Fibroblast of skin of abdomen (primary cell): ENCODE measurements at regions not wholly inside any gene's neighbourhood (a gene's known extent, or its start where the extent isn't known, plus 50 kb on each side); places are given as distances from the start of the nearest gene placed in this dataset.

Experiments used
- DNase-seq: peaks from one replicate; pipeline ENCODE4 v3.0.0-alpha.2; 2013

GRCh38 chr12:98355322-98355721 is 160.1 kb upstream of the TMPO start:
- DNase-seq = peak; percentile 69

GRCh38 chr12:98355933-98356332 is 159.5 kb upstream of the TMPO start:
- DNase-seq = no peak

DNA sequence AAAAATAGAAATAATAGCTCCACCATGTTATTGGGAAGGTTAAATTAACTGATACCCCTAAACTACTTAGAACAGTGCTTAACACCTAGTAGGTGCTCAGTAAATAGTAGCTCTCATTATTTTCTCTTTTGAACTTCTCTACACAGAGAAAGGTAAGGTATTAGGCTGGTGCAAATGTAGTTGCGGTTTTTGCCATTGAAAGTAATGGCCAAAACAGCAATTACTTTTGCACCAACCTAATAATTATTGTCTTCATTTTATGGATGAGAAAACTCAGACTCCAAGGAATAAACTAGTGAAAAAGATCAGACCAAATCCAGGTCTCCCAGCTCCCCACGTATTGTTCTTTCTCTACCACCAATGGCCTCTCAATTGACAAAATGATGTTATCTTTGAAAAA is 157.2 kb upstream of the TMPO start:
- no peak for DNase-seq

GRCh38 chr12:98359856-98360255 is 155.5 kb upstream of the TMPO start:
- DNase-seq = no peak

DNA sequence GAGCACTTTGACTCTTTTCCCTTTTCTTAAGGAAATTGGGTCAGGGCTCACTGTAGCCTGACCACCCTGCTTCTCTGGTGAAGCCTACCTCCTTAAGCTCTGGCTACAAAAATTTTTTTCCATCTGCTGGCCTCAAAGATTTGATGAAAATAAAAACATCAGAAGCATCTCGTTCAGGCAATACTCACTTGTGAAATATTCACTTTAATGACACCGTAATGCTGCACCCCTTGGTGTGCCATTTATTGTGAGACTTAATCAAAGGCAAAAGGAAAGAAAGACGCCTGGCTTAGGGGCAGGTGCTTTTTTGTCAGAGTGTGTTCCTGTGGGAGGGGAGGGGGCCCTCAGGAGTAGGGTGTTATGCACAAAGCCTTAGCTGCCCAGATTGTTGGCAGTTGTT is 155.0 kb upstream of the TMPO start:
- DNase-seq = no peak

DNA sequence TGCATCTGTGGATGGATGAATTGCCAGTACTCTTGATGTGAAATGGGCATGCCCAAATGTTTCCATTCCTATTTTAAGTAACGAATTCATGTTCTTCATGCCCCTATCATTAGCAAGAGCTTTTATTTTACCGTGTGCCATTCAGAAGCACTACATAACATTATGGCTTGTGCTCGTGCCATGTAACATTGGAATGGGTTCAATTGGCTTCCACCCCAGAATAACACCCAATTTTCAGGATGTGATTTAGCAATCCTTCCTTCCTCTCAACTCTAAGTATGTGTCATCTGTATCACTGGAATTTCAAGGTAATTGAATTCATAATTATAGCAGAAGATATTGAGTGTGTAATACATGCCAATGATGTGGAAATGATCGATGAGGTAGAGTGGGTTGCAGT is 145.8 kb upstream of the TMPO start:
- DNase-seq = no peak

GRCh38 chr12:98370976-98371375 is 144.4 kb upstream of the TMPO start:
- no peak for DNase-seq

DNA sequence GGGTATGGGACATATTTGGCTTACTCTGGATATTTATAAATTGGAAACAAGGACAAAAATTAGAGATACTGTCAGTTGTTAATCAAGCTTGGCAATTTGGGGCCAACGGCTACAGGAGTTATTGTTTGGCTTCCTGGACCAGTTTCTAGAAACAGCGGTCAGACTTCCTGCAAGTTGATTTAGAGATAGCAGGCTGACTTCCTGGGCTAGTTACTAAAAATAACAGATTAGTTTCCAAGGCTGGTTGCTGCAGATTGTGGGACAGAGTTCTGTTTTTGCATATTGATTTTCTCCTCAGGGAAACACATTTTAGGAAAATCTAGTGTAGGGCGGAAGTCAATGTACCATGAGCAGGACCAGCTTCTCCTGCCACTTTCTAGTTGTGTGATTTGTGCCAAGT is 144.0 kb upstream of the TMPO start:
- DNase-seq = no peak

- no peak for DNase-seq
These were observed 142.9 kb upstream of the TMPO start for GRCh38 chr12:98372340-98373024.

GRCh38 chr12:98373025-98373554 is 142.3 kb upstream of the TMPO start:
- DNase-seq = peak; percentile 56

DNA sequence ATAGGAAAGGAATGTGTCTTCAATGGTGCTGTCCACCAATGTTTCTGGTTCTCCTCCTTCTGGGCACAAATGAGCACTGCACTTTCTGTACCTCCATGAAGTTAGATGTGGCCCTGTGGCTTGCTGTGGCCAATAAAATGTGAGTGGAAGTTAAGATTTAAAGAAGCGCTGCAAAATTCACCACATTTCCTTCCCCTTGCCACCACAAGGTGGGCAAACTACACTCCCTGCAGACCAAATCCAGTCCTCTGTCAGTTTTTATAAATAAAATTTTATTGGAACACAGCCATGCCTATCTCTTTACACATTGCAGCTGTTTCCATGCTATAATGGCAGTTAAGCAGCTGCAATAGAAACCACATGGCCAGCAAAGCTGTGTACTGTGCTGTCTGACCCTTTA is 141.4 kb upstream of the TMPO start:
- DNase-seq = no peak

- DNase-seq = no peak
These were observed 136.3 kb upstream of the TMPO start for GRCh38 chr12:98379106-98379505.

DNA sequence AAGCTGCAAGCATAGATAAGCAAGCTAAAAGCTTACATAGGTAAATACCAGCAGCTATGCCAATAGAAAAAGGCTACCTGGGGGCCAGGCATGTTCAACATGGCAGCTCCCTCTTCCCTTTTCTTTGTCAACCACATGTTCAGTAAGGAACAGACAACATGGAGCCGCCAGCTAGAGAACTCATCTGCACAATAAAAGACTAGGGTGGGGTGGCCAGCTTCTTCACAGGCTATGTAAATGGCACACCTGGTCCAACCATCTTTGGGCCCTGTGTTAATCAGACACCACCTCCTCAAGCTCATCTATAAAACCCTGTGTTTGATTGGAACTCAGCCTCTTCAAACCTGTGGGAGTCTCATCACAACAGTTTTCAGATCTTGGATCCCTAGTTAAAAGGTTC is 129.7 kb upstream of the TMPO start:
- no peak for DNase-seq

DNA sequence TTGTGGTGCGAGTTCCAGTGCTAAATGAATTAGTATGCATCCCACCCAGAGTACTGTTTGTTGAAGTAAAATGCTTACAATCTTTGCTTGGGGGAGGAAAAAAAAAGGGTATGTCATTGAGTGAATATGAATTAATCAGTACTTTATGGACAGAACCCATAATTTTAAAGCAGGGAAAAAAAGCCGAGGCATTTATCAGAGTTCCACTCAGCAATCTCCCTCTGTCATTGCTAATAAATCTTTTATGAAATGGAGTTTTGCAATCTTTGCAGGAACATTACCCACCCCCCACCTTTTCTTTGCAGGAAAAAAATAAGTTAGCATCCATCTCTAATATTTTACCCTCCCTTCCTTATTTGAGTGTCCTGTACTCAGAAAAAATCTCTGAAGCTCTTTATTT is 127.9 kb upstream of the TMPO start:
- DNase-seq = no peak

DNA sequence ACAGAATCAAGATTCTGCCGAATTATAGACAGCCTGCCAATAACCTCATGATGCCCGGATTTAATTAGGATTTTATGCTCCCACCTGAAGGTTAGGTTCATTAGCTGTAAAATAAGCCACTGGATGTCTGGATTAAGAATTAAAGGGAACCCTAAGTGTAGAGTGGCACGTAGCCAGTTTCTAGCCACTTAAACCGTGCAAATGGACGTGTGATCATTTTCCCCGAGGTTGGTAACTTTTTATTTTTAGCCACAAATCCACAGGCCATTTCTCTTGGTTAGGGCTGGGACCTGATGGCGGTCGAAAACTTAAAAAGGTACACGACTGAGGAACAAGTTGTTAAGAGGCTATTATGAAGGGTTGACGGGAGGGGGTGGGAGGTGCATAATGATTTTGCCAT is 127.3 kb upstream of the TMPO start:
- no peak for DNase-seq

- DNase-seq = no peak
These were observed 125.8 kb upstream of the TMPO start for GRCh38 chr12:98389593-98389992.

DNA sequence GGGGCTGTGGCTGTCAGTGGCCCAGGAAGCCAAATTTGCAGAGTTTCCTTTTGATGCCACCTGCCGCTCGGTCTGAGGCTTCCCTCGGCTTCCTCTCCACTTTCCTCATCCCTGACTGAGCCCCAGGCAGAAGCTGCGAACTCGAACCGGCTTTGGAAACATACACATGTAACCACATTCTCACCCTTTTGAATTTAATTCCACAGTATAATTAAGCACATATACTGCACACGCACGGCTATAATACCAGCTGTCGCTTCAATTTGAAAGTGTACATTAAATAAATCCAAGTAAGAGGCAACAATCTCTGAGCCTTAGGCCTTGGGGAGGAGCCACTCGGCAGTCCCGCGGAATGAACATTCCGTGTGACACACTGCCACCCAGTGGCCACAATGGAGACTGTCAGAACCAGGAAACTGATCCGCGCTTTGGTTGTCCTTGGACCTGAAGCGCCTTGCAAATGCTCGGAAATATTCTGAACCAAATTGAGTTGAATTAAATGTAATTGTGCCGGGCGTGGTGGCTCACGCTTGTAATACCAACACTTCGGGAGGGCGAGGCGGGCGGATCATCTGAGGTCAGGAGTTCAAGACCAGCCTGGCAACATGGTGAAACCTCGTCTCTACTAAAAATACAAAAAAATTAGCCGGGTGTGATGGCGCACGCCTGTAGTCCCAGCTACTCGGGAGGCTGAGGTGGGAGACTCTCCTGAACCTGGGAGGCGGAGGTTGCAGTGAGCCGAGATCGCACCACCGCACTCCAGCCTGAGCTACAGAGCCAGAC is 117.9 kb upstream of the TMPO start:
- peak; percentile 67 for DNase-seq

- DNase-seq = peak; percentile 79
These were observed 115.9 kb upstream of the TMPO start for GRCh38 chr12:98399532-98399931.

GRCh38 chr12:98401427-98401826 is 114.0 kb upstream of the TMPO start:
- DNase-seq = no peak

DNA sequence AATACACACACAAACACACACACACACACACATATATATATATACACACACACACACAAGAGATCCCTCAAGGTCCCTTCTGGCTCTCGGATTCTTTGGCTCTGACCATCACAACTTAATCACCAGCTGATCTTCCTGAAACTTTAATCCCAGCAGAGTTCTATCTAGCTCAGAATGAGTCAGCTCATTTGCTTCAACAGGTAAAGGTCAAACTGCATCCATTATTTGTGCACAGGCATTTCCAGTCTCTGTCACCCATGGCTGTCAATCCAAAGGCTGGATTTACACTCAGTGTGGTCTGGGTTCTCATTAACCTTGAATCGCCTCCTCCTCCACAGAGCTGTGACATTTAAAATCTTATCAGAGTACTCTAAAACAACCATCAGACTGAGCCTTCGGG is 113.3 kb upstream of the TMPO start:
- no peak for DNase-seq

GRCh38 chr12:98402671-98403070 is 112.7 kb upstream of the TMPO start:
- DNase-seq = no peak

DNA sequence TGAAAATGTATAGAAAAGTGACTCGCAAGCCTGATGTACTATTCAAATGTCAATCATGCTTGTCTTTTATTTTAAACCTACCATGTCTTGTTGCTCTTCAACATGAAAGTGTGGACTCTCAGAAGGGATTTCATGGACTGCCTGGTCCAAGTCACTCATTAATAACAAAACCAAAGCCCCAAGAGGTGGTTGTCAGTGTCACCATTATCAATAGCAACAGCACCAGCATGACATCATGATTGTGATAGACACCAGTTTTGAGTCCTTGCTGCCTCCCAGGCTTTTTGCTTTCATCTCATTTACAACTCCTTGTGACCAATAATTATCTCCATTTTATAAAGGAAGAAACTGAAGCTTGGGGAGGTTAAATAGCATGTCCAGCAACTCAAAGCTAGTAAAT is 112.0 kb upstream of the TMPO start:
- DNase-seq = no peak

- DNase-seq = no peak
These were observed 111.5 kb upstream of the TMPO start for GRCh38 chr12:98403936-98404335.

GRCh38 chr12:98405805-98406366 is 109.5 kb upstream of the TMPO start:
- DNase-seq = no peak
